OCI-LY3 (cell line): ENCODE measurements at regions not wholly inside any gene's neighbourhood (a gene's known extent, or its start where the extent isn't known, plus 50 kb on each side); places are given as distances from the start of the nearest gene placed in this dataset.
"Not testable (repeated sequence)": the region's sequence is repeated elsewhere in the genome, so short reads cannot be mapped to it uniquely, and the experiment has no call there.

Experiments
- H2AFZ ChIP-seq: fragments of 200-600, 300-600 bp; shearing (Covaris generic); 2 replicates; pipeline ENCODE4 v1.6.0; 2014; ENCODE audit warnings: antibody characterized with exemption, low read depth, low read length
- H3K27ac ChIP-seq: fragments of 200-600, 300-600 bp; sonication (generic); 2 replicates; pipeline ENCODE4 v1.5.1; 2014; ENCODE audit warnings: mild to moderate bottlenecking, low read length, moderate library complexity, mixed read lengths
- H3K27me3 ChIP-seq: fragments of 200-600, 300-600 bp; sonication (generic); 2 replicates; pipeline ENCODE4 v1.6.1; 2014; ENCODE audit warnings: low read depth, low read length, mixed read lengths
- H3K36me3 ChIP-seq: fragments of 200-600, 300-600 bp; sonication (generic); replicated peaks from 2 replicates; pipeline ENCODE3; 2014; ENCODE audit warnings: low read depth, low read length, mixed read lengths
- H3K4me1 ChIP-seq: fragments of 300-600, 200-600 bp; sonication (generic); 2 replicates; pipeline ENCODE4 v1.6.1; 2014; ENCODE audit warnings: low read length, mixed read lengths
- H3K4me2 ChIP-seq: fragments of 200-600, 300-600 bp; sonication (generic); 2 replicates; pipeline ENCODE4 v1.6.1; 2014; ENCODE audit warnings: low read length, mixed read lengths
- H3K4me3 ChIP-seq: fragments of 300-600, 200-600 bp; sonication (generic); 2 replicates; pipeline ENCODE4 v1.5.1; 2014; ENCODE audit warnings: antibody characterized with exemption, mild to moderate bottlenecking, low read length, moderate library complexity
- H3K79me2 ChIP-seq: fragments of 300-600, 200-600 bp; shearing (Covaris generic); 2 replicates; pipeline ENCODE4 v1.6.1; 2014; ENCODE audit warnings: mild to moderate bottlenecking, low read length, mixed read lengths
- H3K9ac ChIP-seq: fragments of 300-600, 200-600 bp; shearing (Covaris generic); 2 replicates; pipeline ENCODE4 v1.6.0; 2014; ENCODE audit warnings: mild to moderate bottlenecking, low read length, moderate library complexity
- H3K9me3 ChIP-seq: fragments of 200-600, 300-600 bp; shearing (Covaris generic); 2 replicates; pipeline ENCODE4 v1.6.1; 2014; ENCODE audit warnings: low read length, mixed read lengths; ENCODE audit not compliant: insufficient read depth
- H4K20me1 ChIP-seq: fragments of 200-600, 300-600 bp; sonication (generic); 2 replicates; pipeline ENCODE4 v1.6.1; 2016; ENCODE audit warnings: low read length, mixed read lengths; ENCODE audit not compliant: insufficient read depth
- CTCF ChIP-seq: fragments of 200-600, 300-600 bp; sonication (generic); IDR thresholded peaks from 2 replicates; pipeline ENCODE4 v1.5.1; 2014; ENCODE audit warnings: antibody characterized with exemption, low read length, low read depth
- EZH2phosphoT487 ChIP-seq: fragments of 200-600 bp; shearing (Covaris generic); IDR thresholded peaks from 2 replicates; pipeline ENCODE4 v1.6.1; 2018; ENCODE audit warnings: antibody characterized with exemption, mixed run types, low read depth

GRCh38 chr10:71011141-71011540 is 122.8 kb upstream of the PCBD1 start:
- Histone ChIP-seq H2AFZ (no peak overlapping the region), H3K9ac (no peak overlapping the region), H4K20me1 (no peaks in the 10 kb centered on the region), H3K27ac (no peak overlapping the region), H3K36me3 (no peaks in the 10 kb centered on the region), H3K27me3 (no peaks in the 10 kb centered on the region), H3K79me2 (no peaks in the 10 kb centered on the region), H3K9me3 (no peaks in the 10 kb centered on the region), H3K4me1 (no peaks in the 10 kb centered on the region), H3K4me3 (no peak overlapping the region), H3K4me2 (no peak overlapping the region)
- no peak for TF ChIP-seq CTCF
- no peak for TF ChIP-seq EZH2phosphoT487

GRCh38 chr10:71014021-71014805 is 125.8 kb upstream of the PCBD1 start:
- no peaks in the 10 kb centered on the region for H3K4me1 ChIP-seq
- H3K9ac ChIP-seq: no peak overlapping the region
- no peak overlapping the region for H3K4me2 ChIP-seq
- no peaks in the 10 kb centered on the region for H3K27me3 ChIP-seq
- no peak overlapping the region for H3K27ac ChIP-seq
- no peaks in the 10 kb centered on the region for H4K20me1 ChIP-seq
- H3K9me3 ChIP-seq: no peaks in the 10 kb centered on the region
- TF ChIP-seq EZH2phosphoT487: no peak
- TF ChIP-seq CTCF: no peak
- H3K36me3 ChIP-seq: no peaks in the 10 kb centered on the region
- no peaks in the 10 kb centered on the region for H3K79me2 ChIP-seq
- no peak overlapping the region for H3K4me3 ChIP-seq
- no peak overlapping the region for H2AFZ ChIP-seq

GRCh38 chr10:71015674-71016073 is 127.3 kb upstream of the PCBD1 start:
- H3K27me3 ChIP-seq: no peaks in the 10 kb centered on the region

GRCh38 chr10:71020061-71020460 is 131.7 kb upstream of the PCBD1 start:
- H3K4me1 ChIP-seq, H3K27me3 ChIP-seq, H3K4me3 ChIP-seq, H3K4me2 ChIP-seq, H4K20me1 ChIP-seq, H2AFZ ChIP-seq, H3K9me3 ChIP-seq, H3K27ac ChIP-seq, H3K9ac ChIP-seq, H3K79me2 ChIP-seq, H3K36me3 ChIP-seq: not testable (repeated sequence)

More at GRCh38 chr10:71015674-71016073, 127.3 kb upstream of the PCBD1 start:
- H3K4me3 ChIP-seq: no peak overlapping the region
- no peaks in the 10 kb centered on the region for H3K36me3 ChIP-seq
- no peak overlapping the region for H3K27ac ChIP-seq
- H3K9ac ChIP-seq: no peak overlapping the region
- H2AFZ ChIP-seq: no peak overlapping the region
- no peaks in the 10 kb centered on the region for H3K9me3 ChIP-seq
- H3K4me2 ChIP-seq: no peak overlapping the region
- no peaks in the 10 kb centered on the region for H4K20me1 ChIP-seq
- TF ChIP-seq EZH2phosphoT487 (no peak), CTCF (no peak)
- no peaks in the 10 kb centered on the region for H3K79me2 ChIP-seq
- H3K4me1 ChIP-seq: no peaks in the 10 kb centered on the region
